ENCODE measurements at regions not wholly inside any gene's neighbourhood (a gene's known extent, or its start where the extent isn't known, plus 50 kb on each side); places are given as distances from the start of the nearest gene placed in this dataset.

- Histone ChIP-seq H3K36me3 (ENCODE audit: control insufficient read depth, insufficient read depth, low read length) (no peaks in the 10 kb centered on the region), H3K4me3 (ENCODE audit: low read depth, low read length) (no peak overlapping the region), H3K27me3 (ENCODE audit: control insufficient read depth, insufficient read depth, low read length) (peaks cover 2% of the 10 kb centered on the region)
- TF ChIP-seq CTCF (IDR thresholded peaks at IDR 0.05; ENCODE audit: insufficient read depth, low read length, poor library complexity, severe bottlenecking) = no peak
- DNase-seq (ENCODE audit: low read depth) = no peak
These were observed 111.1 kb downstream of the AIPL1 start for GRCh38 chr17:6323626-6324356.

- Histone ChIP-seq H3K36me3 (ENCODE audit: control insufficient read depth, insufficient read depth, low read length) (no peaks in the 10 kb centered on the region), H3K4me3 (ENCODE audit: low read depth, low read length) (no peak overlapping the region), H3K27me3 (ENCODE audit: control insufficient read depth, insufficient read depth, low read length) (peaks cover 2% of the 10 kb centered on the region)
- DNase-seq (ENCODE audit: low read depth) = no peak
- no peak for TF ChIP-seq CTCF (IDR thresholded peaks at IDR 0.05; ENCODE audit: insufficient read depth, low read length, poor library complexity, severe bottlenecking)
These were observed 112.6 kb downstream of the AIPL1 start for GRCh38 chr17:6322316-6322715.

GRCh38 chr17:6314311-6314710 is 120.6 kb downstream of the AIPL1 start:
- Histone ChIP-seq H3K36me3 (ENCODE audit: control insufficient read depth, insufficient read depth, low read length) (no peaks in the 10 kb centered on the region), H3K27me3 (ENCODE audit: control insufficient read depth, insufficient read depth, low read length) (peaks cover 1% of the 10 kb centered on the region), H3K4me3 (ENCODE audit: low read depth, low read length) (no peak overlapping the region)
- TF ChIP-seq CTCF (IDR thresholded peaks at IDR 0.05; ENCODE audit: insufficient read depth, low read length, poor library complexity, severe bottlenecking) = no peak
- DNase-seq (ENCODE audit: low read depth) = no peak

GRCh38 chr17:6313835-6314234 is 121.1 kb downstream of the AIPL1 start:
- DNase-seq (ENCODE audit: low read depth) = no peak
- no peak for TF ChIP-seq CTCF (IDR thresholded peaks at IDR 0.05; ENCODE audit: insufficient read depth, low read length, poor library complexity, severe bottlenecking)

GRCh38 chr17:6306820-6307219 is 128.1 kb downstream of the AIPL1 start:
- DNase-seq (ENCODE audit: low read depth) = no peak
- Histone ChIP-seq H3K4me3 (ENCODE audit: low read depth, low read length) (no peak overlapping the region), H3K27me3 (ENCODE audit: control insufficient read depth, insufficient read depth, low read length) (peaks cover 10% of the 10 kb centered on the region), H3K36me3 (ENCODE audit: control insufficient read depth, insufficient read depth, low read length) (no peaks in the 10 kb centered on the region)
- TF ChIP-seq CTCF (IDR thresholded peaks at IDR 0.05; ENCODE audit: insufficient read depth, low read length, poor library complexity, severe bottlenecking) = no peak

More at GRCh38 chr17:6313835-6314234, 121.1 kb downstream of the AIPL1 start:
- Histone ChIP-seq H3K4me3 (ENCODE audit: low read depth, low read length) (no peak overlapping the region), H3K27me3 (ENCODE audit: control insufficient read depth, insufficient read depth, low read length) (no peaks in the 10 kb centered on the region), H3K36me3 (ENCODE audit: control insufficient read depth, insufficient read depth, low read length) (no peaks in the 10 kb centered on the region)
